Lung (tissue), 11 donors: ENCODE measurements at regions not wholly inside any gene's neighbourhood (a gene's known extent, or its start where the extent isn't known, plus 50 kb on each side); places are given as distances from the start of the nearest gene placed in this dataset.

Source experiments
- ATAC-seq: fragments of 200-7000 bp; cut with Tn5 transposase; one replicate; pipeline ENCODE4 v1.9.1; 2020; ENCODE audit warnings: moderate number of reproducible peaks; ENCODE audit not compliant: insufficient read depth, low FRiP score
- DNase-seq, 3 donors: peaks; one replicate each; pipeline ENCODE4 v3.0.0-alpha.2; 2013 to 2017
- H3K27ac ChIP-seq, 2 donors: one replicate each; pipeline ENCODE4 v1.5.1; 2013; ENCODE audit warnings: mild to moderate bottlenecking in 2 of 2, moderate library complexity in 2 of 2, control low read depth in 1 of 2, inconsistent platforms in 1 of 2, low read depth in 1 of 2, low read length in 1 of 2
- H3K27me3 ChIP-seq, 3 donors: one replicate each; pipeline ENCODE4 v1.5.1; 2013; ENCODE audit warnings: low read length in 2 of 3; ENCODE audit not compliant: control insufficient read depth in 3 of 3, insufficient read depth in 3 of 3
- H3K36me3 ChIP-seq, 4 donors: one replicate each; pipeline ENCODE4 v1.5.1; 2013; ENCODE audit warnings: low read length in 4 of 4, mild to moderate bottlenecking in 1 of 4, moderate library complexity in 1 of 4; ENCODE audit not compliant: control insufficient read depth in 4 of 4, insufficient read depth in 4 of 4
- H3K4me1 ChIP-seq, 5 donors: one replicate each; pipeline ENCODE4 v1.5.1; 2013; ENCODE audit warnings: low read length in 5 of 5, mild to moderate bottlenecking in 2 of 5, moderate library complexity in 1 of 5; ENCODE audit not compliant: control insufficient read depth in 5 of 5, insufficient read depth in 5 of 5
- H3K4me3 ChIP-seq: one replicate; pipeline ENCODE4 v1.5.1; 2013; ENCODE audit warnings: mild to moderate bottlenecking, control low read depth, moderate library complexity
- H3K9ac ChIP-seq, 2 donors: one replicate each; pipeline ENCODE4 v1.5.1; 2013; ENCODE audit warnings: low read length in 2 of 2, control low read depth in 1 of 2; ENCODE audit not compliant: insufficient read depth in 1 of 2
- H3K9me3 ChIP-seq, 4 donors: one replicate each; pipeline ENCODE4 v1.5.1; 2013; ENCODE audit warnings: low read length in 3 of 4, mild to moderate bottlenecking in 1 of 4, moderate library complexity in 1 of 4; ENCODE audit not compliant: control insufficient read depth in 4 of 4, insufficient read depth in 3 of 4
- WGBS, 2 donors: extraction: QIAGEN DNeasy Blood & Tissue Kit; methylation state at CpG; one replicate each; pipeline ENCODE4 v1.1.7; 2013; 5-methylcytosine and 5-hydroxymethylcytosine counted together
- TF ChIP-seq, protein P1 (sequence below): IDR thresholded peaks from 2 replicates; pipeline ENCODE4 v1.5.1; 2012; ENCODE audit warnings: mild to moderate bottlenecking; ENCODE audit errors: control extremely low read depth, extremely low read depth
- donor health status: control.
- donor health status: control.
- donor health status: Bipolar disorder and iron deficiency.
- donor health status: healthy.
- donor health status: DM: yes; HTN: yes; CAD: no.

DNA sequence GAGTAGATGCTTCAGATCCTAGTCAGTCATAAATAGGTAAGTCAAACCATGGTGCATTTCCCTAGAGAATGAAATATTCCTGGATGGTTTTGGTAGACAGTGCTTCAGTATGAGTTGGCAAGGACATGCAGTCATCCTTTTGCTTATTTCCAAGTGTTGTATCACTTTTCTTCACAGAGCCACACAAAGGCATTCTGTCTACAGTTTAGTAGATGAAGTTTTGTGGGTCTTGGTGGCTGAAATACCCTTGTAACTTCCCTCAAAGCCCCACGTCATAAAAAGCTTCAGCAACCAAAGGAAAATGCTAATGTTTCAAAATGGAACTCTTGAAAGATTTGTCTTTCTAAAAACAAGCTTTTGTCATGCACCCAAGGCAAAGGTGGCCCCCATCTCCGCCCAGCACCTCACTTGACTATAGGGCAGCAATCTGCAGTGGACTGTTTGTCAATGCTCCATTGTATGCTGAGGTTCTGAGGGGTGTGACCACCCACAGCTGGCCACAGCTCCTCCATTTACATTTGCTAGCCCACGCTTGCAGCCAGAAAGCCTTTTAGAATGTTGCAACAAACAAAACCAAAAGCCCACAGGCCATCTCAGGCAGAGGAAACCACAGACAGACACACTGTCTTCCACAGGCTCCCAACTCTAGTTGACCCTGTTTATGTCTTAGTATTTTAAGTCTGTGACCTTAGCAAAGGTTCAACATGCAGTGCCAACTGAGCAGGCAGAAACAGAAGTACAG lies 87.1 kb upstream of the FAM9C start:
- TF ChIP-seq, protein P1, sequence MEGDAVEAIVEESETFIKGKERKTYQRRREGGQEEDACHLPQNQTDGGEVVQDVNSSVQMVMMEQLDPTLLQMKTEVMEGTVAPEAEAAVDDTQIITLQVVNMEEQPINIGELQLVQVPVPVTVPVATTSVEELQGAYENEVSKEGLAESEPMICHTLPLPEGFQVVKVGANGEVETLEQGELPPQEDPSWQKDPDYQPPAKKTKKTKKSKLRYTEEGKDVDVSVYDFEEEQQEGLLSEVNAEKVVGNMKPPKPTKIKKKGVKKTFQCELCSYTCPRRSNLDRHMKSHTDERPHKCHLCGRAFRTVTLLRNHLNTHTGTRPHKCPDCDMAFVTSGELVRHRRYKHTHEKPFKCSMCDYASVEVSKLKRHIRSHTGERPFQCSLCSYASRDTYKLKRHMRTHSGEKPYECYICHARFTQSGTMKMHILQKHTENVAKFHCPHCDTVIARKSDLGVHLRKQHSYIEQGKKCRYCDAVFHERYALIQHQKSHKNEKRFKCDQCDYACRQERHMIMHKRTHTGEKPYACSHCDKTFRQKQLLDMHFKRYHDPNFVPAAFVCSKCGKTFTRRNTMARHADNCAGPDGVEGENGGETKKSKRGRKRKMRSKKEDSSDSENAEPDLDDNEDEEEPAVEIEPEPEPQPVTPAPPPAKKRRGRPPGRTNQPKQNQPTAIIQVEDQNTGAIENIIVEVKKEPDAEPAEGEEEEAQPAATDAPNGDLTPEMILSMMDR: no peak
- no peaks in the 10 kb centered on the region for H3K36me3 ChIP-seq
- H3K4me3 ChIP-seq: no peak overlapping the region
- no peak overlapping the region for H3K27ac ChIP-seq
- peaks cover 0 to 2% (median 0%) of the 10 kb centered on the region in 4 donors for H3K9me3 ChIP-seq
- H3K27me3 ChIP-seq: no peaks in the 10 kb centered on the region
- H3K4me1 ChIP-seq: peaks cover 0 to 11% (median 0%) of the 10 kb centered on the region in 5 donors
- H3K9ac ChIP-seq: no peak overlapping the region
- WGBS, 2 donors: 53 to 64% methylated on average over 3 of the region's 3 CpGs
- ATAC-seq (no peak), DNase-seq (no peak)

DNA sequence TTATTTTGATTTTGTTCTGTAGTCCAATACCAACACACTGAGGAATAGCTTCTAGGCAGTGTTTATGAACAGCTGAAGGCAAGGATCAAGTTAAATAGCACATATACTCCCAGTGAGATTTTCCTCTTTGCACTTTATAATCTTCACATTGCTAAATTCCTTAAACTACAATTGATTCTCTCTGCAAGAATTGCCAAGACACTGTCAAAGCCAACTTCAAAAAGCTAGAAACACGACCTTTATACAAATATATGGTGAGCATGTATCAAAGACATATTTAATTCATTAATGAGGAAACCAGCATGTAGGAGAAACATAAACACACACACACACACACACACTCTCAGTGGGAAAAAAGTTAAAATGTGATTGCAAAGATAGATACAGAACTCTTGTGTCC lies 86.4 kb upstream of the FAM9C start:
- peaks cover 0 to 11% (median 1%) of the 10 kb centered on the region in 5 donors for H3K4me1 ChIP-seq
- peaks cover 0 to 3% (median 0%) of the 10 kb centered on the region in 3 donors for H3K27me3 ChIP-seq
- no peak overlapping the region for H3K4me3 ChIP-seq
- peak in 2 of 3 donors; percentile 69 to 76 for DNase-seq
- TF ChIP-seq, protein P1: no peak
- H3K27ac ChIP-seq: no peak overlapping the region
- 46 to 74% methylated on average over 1 of the region's 1 CpG for WGBS, 2 donors
- no peak overlapping the region for H3K9ac ChIP-seq
- no peak for ATAC-seq
- H3K36me3 ChIP-seq: no peaks in the 10 kb centered on the region
- H3K9me3 ChIP-seq: peaks cover 0 to 2% (median 0%) of the 10 kb centered on the region in 4 donors

DNA sequence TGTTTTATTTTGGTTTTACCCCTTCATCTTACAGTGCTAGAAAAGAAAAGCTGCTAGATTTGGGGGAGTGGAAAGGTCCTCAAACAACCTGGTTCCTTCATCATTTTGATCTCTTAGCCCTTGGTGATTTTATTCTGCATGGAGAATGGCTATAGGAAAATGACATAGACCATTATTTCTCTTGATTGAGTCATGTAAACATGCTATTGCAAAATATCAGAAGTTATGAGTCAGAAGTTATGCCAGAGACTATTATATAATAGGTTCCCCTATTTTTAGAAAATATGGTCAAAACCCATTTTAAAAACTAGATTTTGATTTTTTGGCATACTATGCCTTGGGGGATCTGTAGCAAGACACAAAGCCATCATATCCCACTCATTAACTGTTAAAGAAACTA lies 83.7 kb upstream of the FAM9C start:
- Histone ChIP-seq H3K4me1 (peaks cover 0 to 32% (median 5%) of the 10 kb centered on the region in 5 donors), H3K27me3 (peaks cover 0 to 3% (median 0%) of the 10 kb centered on the region in 3 donors), H3K9ac (no peak overlapping the region), H3K27ac (no peak overlapping the region), H3K9me3 (peaks cover 0 to 2% (median 0%) of the 10 kb centered on the region in 4 donors), H3K36me3 (no peaks in the 10 kb centered on the region), H3K4me3 (no peak overlapping the region)
- DNase-seq (no peak), ATAC-seq (no peak)
- TF ChIP-seq, protein P1: no peak
